CD4-positive, alpha-beta T cell treated with Interleukin-17A for 4 hours (primary cell): ENCODE measurements at regions not wholly inside any gene's neighbourhood (a gene's known extent, or its start where the extent isn't known, plus 50 kb on each side); places are given as distances from the start of the nearest gene placed in this dataset.

ENCODE experiments used
- DNase-seq: peaks from one replicate; pipeline ENCODE4 v3.0.0-alpha.2; 2020; ENCODE audit warnings: mixed read lengths

GRCh38 chr21:39052718-39053117, 130.5 kb downstream of the PSMG1 start:
- no peak for DNase-seq

- no peak for DNase-seq
Measured at GRCh38 chr21:39051588-39051949, 131.7 kb downstream of the PSMG1 start.

DNA sequence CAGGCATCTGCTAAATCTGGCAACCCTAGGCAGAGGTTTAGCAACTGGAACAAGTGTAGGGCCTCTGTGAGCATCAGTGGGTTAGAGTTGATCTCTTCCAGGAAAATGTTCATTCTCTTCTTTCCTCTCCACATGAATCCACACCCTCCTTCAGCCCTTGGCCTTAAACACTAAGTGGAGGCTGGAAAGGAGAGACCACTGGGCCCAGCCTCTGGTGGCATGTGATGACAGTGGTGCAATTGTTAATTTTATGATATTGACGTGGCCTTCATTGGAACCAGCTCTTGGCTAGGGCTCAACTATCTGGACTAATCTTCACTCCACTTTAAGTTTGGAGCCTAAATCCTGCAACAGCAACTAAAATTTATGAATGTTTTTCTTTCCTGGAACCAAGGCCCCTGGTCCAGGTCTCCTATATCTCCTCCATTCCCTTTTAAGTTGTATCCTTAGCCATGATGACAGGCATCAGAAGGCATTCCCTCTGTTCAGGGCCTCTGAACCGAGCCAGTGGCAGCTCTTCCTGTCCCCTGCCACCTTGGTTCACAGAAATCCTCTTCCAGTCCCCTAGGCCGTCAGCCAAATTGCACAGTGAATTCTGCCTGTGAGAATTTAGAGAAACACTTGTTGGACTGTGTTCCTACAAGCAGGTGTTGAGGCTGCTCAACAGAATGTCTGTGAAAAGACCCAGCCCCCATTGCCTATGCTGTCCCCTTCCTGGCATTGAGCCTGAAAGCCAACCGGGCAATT, 132.2 kb downstream of the PSMG1 start:
- no peak for DNase-seq

GRCh38 chr21:39048574-39048973, 134.7 kb downstream of the PSMG1 start:
- DNase-seq: no peak

DNA sequence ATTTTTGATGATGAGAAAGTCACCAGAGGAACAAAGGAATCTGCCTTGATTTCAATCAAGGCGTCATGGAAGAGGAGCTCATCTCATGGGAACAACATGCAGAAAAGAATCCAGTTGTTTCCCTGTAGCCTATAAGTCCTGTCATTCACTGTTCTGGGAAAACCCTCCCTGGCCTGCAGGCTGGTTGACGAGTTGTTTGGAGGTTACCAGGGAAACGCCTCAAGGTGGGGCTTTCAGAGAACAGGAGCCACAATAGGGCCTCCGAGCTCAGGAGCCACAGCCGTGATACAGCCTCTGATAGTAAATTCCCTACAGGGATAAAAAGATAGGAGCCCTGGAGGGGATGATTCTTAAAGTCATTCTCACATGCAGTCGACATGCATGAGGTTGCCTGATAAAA, 135.2 kb downstream of the PSMG1 start:
- no peak for DNase-seq

DNA sequence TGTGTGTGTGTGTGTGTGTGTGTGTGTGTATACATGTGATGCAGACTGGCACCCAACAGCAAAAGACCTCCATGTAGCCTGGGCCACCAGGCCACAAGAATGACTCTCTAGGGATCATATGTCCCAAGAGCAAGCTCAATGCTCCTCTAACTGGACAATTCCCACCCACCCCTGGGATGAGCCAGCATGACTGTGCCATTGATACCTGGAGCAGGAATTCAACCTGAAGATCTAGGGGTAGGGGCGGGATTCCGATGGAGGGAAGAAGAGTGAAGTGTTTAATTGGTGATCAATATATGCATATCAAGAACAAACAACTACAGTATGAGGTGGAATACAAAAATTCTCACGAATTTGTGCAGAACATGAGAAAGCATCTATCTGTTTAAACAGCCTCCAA, 136.2 kb downstream of the PSMG1 start:
- DNase-seq: no peak

- no peak for DNase-seq
Measured at GRCh38 chr21:39046236-39046916, 136.9 kb downstream of the PSMG1 start.

GRCh38 chr21:39041816-39042215, 141.4 kb downstream of the PSMG1 start:
- no peak for DNase-seq

- DNase-seq: no peak
Measured at GRCh38 chr21:39040494-39041110, 142.6 kb downstream of the PSMG1 start.

- DNase-seq: no peak
Measured at GRCh38 chr21:39037807-39038405, 145.3 kb downstream of the PSMG1 start.

- no peak for DNase-seq
Measured at GRCh38 chr21:39036581-39036980, 146.7 kb downstream of the PSMG1 start.

DNA sequence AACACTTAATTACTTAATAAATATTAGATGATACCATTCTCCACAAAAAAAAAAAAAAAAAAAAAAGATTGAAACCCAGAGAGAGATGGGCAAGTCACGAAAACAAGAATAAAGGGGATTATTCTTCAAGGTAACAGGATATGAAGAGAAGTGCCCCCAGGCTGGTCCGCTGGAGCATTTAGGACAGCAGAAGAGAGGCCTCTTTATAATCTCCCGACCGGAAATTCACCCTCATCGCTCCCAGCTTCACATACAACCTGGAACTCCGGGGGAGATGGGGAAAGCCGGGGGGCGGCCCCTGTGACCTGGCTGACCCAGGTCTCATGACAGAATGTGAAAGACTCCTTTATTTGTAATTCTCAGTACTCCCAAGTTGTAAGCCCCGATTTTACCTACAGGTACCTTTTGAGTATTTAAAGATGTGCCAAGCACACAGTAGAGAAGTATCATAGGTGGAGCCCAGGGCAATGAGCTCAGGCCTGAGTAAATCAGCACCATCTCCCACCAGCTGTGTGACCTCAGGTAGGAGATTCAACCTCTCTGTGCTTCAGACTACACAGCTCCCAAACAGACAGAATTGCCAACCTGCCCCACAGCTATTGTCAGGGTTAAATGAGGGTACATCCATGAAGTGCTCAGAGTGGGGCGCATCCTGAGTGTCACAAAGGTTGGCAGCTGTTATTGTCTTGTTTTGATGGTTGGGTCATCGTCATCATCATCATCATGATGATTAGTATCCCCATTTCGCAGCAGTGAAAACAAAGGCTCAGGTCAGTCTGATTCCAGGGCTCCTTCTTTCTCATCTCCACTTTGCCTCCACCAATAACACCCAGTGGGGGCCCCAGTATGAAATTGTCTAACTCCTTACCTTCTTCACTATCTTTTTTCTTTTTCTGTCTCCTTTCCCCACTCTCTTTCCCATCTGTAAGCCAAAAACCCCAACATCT, 148.4 kb downstream of the PSMG1 start:
- DNase-seq: no peak

DNA sequence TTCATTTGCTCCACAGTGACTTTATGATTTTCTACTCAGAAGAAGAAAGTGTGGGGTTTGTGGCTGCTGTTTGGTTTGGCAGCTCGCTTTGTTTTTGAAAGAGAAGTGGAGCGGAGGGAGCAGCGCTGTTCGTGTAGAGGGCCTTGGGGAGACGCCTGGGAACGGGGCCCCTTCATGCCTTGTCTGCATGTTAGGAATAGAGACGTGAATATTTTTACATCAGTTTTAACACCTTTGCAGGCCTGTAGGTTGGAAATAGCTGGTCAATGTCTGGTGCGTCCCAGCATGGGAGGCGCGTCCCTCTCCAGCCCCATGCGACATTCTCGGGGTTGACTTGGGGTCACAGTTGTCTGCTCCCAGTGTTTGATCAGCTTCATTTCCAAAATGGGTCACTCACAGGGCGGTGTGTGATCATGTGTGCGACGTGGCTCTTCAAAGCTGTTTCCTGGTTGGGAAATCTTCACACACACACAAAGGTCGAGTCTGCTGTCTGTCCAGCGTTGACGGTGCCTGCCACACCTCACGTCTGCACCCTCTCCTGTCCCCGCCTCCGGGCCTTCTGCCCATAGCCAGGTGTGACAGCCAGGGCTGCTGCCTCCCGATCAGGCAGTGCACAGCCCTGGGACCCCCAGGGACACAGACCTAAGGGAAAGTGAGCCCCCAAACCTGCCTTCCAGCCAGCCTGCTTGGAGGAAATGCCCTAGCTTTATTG, 149.2 kb downstream of the PSMG1 start:
- no peak for DNase-seq

DNA sequence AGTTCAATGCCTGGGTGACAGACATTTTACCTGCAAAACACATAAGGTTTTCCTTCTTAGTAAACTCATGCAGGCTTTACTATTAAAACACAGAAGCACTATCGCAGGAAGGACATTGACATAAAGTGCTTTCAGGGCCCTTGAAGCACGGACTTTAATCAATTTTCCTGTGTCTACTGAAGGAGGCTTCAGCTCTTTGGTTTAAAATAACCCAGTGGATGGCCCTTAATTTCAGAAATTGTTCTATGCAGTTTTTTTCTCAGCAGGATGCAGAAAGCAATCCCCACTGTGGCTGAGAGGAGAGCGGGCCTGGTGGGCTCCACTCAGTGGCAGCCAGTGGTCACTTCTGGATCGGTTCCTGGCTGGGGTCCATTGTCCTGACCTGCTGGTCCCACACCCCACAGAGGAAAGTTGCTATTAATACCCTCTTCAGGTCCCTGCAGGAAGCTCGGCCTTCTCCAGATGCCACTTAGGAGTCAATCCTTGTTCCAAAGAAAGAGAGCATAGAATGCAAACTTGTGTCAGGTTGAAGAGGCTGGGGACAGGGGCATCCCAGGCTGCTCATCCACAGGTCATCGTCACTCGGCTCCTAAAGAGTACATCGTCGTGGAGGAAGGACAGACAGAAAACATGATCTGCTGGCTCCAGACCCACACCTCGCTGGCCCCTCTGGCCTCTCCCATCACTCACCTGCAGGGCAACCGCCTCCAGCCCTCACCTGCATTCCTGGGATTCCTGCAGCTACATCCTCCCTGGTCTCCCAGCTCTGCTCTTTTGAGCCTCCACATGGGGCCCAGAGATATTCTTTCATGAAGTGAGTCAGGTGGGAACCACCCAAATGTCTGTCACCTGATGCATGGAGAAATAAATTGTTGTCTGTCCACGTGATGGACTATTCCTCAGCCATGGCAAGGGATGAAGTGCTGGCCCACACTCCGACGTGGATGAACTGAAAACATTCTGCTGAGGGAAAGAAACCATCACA, 153.1 kb downstream of the PSMG1 start:
- no peak for DNase-seq

GRCh38 chr21:39029086-39029755, 154.0 kb downstream of the PSMG1 start:
- no peak for DNase-seq

- DNase-seq: no peak
Measured at GRCh38 chr21:39025198-39025597, 158.1 kb downstream of the PSMG1 start.

DNA sequence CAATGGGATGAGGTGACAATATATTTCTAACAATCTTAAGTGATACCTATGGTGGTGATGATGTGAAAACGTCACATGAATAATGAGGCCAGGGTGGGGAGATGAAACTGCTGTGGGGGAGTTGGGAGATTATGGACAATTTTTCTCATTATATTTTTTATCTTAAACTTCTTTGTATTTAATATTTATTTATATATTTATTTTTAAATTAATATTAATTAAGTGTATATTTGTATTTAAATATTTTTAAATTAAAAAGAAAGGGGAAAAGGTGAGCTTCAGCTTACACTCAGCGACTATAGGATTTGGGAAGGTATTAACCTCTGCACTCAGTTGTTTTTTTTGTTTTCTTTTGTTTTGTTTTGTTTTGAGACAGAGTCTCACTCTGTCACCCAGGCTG, 158.7 kb downstream of the PSMG1 start:
- no peak for DNase-seq

DNA sequence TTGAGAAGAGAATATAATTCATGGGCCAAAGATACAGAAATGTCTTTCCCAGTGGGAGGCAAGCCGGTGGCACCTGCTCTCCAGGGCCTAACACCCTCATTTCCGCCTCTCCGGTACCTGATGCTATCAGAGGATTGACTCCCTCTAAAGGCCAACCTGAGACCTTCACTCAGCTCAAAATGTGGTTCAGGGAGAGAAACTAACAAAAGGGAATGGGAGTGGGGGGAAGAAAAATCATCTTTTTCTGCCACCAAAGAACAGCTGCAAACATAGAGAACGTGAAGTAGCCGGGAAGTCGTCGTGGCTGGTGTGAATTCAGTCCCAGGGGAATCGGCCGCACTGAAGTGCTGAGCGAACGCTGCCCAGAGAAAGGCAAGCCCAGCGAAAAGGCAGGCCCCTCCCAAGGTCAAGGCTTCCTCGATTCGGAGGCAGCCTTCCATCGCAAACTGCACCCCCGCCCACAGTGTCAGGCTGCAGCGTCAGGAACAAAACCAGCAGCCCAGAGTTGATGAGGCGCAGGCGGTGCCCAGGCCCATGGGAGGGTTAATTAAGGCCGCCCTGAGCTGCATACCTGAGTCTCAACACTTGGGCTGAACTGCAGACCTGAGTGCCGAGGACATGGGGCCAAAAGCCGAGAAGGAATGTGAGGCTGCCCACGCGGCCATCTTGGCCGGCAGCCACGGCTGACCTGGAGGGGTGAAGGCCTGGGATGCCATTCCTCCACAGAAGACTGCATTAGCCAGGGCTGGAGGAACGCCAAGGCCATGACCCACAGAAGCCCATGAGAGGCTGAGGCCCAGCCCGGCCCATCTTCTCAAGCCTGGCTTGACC, 160.2 kb downstream of the PSMG1 start:
- no peak for DNase-seq

DNA sequence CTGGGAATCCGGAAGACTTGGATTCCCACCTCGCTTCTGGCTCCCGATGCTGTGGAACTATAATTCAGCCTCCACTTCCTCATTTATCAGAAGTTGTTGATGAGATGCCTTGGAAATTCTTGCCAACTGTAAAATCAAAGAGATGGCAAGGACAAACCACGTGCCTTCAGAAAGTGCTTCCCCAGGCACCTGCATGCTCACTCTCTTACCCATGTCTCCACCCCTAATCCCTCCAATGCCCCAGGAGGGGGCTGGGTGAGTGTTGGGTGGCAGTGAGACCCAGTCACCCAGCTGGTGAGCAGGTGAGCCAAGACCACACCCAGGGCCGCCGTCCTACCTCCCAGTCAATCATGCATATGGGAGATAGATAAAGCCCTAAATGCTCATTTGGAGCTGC, 160.8 kb downstream of the PSMG1 start:
- no peak for DNase-seq
